Upper lobe of left lung (tissue), 4 donors: ENCODE measurements at regions not wholly inside any gene's neighbourhood (a gene's known extent, or its start where the extent isn't known, plus 50 kb on each side); places are given as distances from the start of the nearest gene placed in this dataset.

ENCODE experiments used
- CTCF ChIP-seq, 6 experiments: fragments of 450-650 bp in 4 of 6; fragments of 200-600 bp in 2 of 6; sonication (generic) in 2 of 6; IDR thresholded peaks; one replicate each; pipeline ENCODE4 v1.5.1; 2016 to 2019; ENCODE audit warnings: antibody characterized with exemption in 6 of 6
- EP300 ChIP-seq, 4 donors: sonication (generic); formaldehyde crosslinking; IDR thresholded peaks; one replicate each; pipeline ENCODE4 v1.5.1; 2017; ENCODE audit warnings: antibody characterized with exemption in 4 of 4, control low read depth in 2 of 4
- POLR2A ChIP-seq, 4 donors: fragments of 450-650 bp; IDR thresholded peaks; one replicate each; pipeline ENCODE4 v1.5.1; 2016 to 2017; ENCODE audit warnings: antibody characterized with exemption in 4 of 4, mild to moderate bottlenecking in 2 of 4

DNA sequence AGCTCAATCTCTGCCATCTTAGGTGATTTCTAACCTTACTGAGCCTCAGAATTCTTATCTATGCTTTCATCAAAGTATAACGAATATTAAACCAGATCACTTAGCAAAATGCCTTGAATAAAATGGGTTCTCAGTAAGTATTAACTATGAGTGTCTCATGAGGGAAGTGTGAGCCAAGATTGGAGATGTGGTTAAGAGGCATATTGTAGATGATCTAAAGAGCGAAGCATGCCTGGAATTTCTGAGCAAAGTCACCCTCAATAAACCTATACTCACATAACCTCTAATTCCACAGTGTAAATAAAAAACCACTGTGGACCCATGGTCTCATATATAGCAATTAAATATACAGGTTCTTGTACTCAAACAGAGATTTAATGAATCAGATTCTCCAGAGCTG is 193.1 kb upstream of the FSCB start:
- TF ChIP-seq CTCF (IDR thresholded peaks at IDR 0.05) (no peak), EP300 (IDR thresholded peaks at IDR 0.05) (no peak), POLR2A (IDR thresholded peaks at IDR 0.05) (no peak)
